ACC112 (cell line): ENCODE measurements at regions not wholly inside any gene's neighbourhood (a gene's known extent, or its start where the extent isn't known, plus 50 kb on each side); places are given as distances from the start of the nearest gene placed in this dataset.
"Not testable (repeated sequence)": the region's sequence is repeated elsewhere in the genome, so short reads cannot be mapped to it uniquely, and the experiment has no call there.

Experiments
- H2AFZ ChIP-seq: fragments of 200-600 bp; sonication (generic); one replicate; pipeline ENCODE4 v1.6.0; 2017; ENCODE audit warnings: antibody characterized with exemption, low read length; ENCODE audit not compliant: unreplicated experiment
- H3K27ac ChIP-seq: fragments of 200-600 bp; sonication (generic); 2 replicates; pipeline ENCODE4 v1.5.1; 2014; ENCODE audit warnings: low read depth, mild to moderate bottlenecking, antibody characterized with exemption, low read length, moderate library complexity
- H3K27me3 ChIP-seq: fragments of 200-600 bp; sonication (generic); 2 replicates; pipeline ENCODE4 v1.6.1; 2014; ENCODE audit warnings: mild to moderate bottlenecking, antibody characterized with exemption, low read length, moderate library complexity, mixed read lengths; ENCODE audit not compliant: insufficient read depth
- H3K36me3 ChIP-seq: fragments of 200-600 bp; sonication (generic); 2 replicates; pipeline ENCODE4 v1.6.1; 2016; ENCODE audit warnings: mild to moderate bottlenecking, antibody characterized with exemption, low read length, moderate library complexity, mixed read lengths; ENCODE audit not compliant: insufficient read depth
- H3K4me1 ChIP-seq: fragments of 200-600 bp; sonication (generic); one replicate; pipeline ENCODE4 v1.6.1; 2016; ENCODE audit warnings: low read length, mixed read lengths; ENCODE audit not compliant: insufficient read depth, unreplicated experiment, control insufficient read depth
- H3K4me3 ChIP-seq: fragments of 200-600 bp; sonication (generic); 2 replicates; pipeline ENCODE4 v1.5.1; 2014; ENCODE audit warnings: mild to moderate bottlenecking, low read depth, low read length
- H3K79me2 ChIP-seq: fragments of 200-600 bp; sonication (generic); one replicate; pipeline ENCODE4 v1.6.0; 2016; ENCODE audit warnings: low read length; ENCODE audit not compliant: control insufficient read depth, unreplicated experiment, insufficient read depth

GRCh38 chr14:105701456-105702274 lies 175.3 kb downstream of the TMEM121 start:
- Histone ChIP-seq H3K79me2 (no peaks in the 10 kb centered on the region), H3K36me3 (no peaks in the 10 kb centered on the region), H3K4me3 (no peak overlapping the region), H3K4me1 (no peaks in the 10 kb centered on the region), H3K27me3 (no peaks in the 10 kb centered on the region), H2AFZ (no peak overlapping the region), H3K27ac (no peak overlapping the region)

- H3K27me3 ChIP-seq = no peaks in the 10 kb centered on the region
- no peaks in the 10 kb centered on the region for H3K79me2 ChIP-seq
Observed at GRCh38 chr14:105702275-105702817, 176.0 kb downstream of the TMEM121 start.

GRCh38 chr14:105703044-105703665 lies 176.8 kb downstream of the TMEM121 start:
- not testable (repeated sequence) for H3K27ac ChIP-seq, H2AFZ ChIP-seq, H3K27me3 ChIP-seq, H3K4me1 ChIP-seq, H3K36me3 ChIP-seq, H3K4me3 ChIP-seq, H3K79me2 ChIP-seq

More at GRCh38 chr14:105702275-105702817, 176.0 kb downstream of the TMEM121 start:
- Histone ChIP-seq H2AFZ (no peak overlapping the region), H3K36me3 (no peaks in the 10 kb centered on the region), H3K4me1 (no peaks in the 10 kb centered on the region), H3K4me3 (no peak overlapping the region), H3K27ac (no peak overlapping the region)

- not testable (repeated sequence) for H3K27me3 ChIP-seq, H3K36me3 ChIP-seq, H3K27ac ChIP-seq, H3K4me3 ChIP-seq, H2AFZ ChIP-seq, H3K4me1 ChIP-seq, H3K79me2 ChIP-seq
Observed at GRCh38 chr14:105704091-105704490, 177.7 kb downstream of the TMEM121 start.

- H3K4me1 ChIP-seq = not testable (repeated sequence)
Observed at GRCh38 chr14:105704492-105704891, 178.1 kb downstream of the TMEM121 start.

GRCh38 chr14:105705512-105705861 lies 179.1 kb downstream of the TMEM121 start:
- H3K79me2 ChIP-seq, H3K4me1 ChIP-seq, H3K4me3 ChIP-seq, H2AFZ ChIP-seq, H3K36me3 ChIP-seq, H3K27ac ChIP-seq, H3K27me3 ChIP-seq: not testable (repeated sequence)

More at GRCh38 chr14:105704492-105704891, 178.1 kb downstream of the TMEM121 start:
- H3K36me3 ChIP-seq, H3K27ac ChIP-seq, H3K79me2 ChIP-seq, H2AFZ ChIP-seq, H3K27me3 ChIP-seq, H3K4me3 ChIP-seq: not testable (repeated sequence)

GRCh38 chr14:105705862-105706700 lies 179.7 kb downstream of the TMEM121 start:
- not testable (repeated sequence) for H3K4me3 ChIP-seq, H2AFZ ChIP-seq, H3K79me2 ChIP-seq, H3K36me3 ChIP-seq, H3K27me3 ChIP-seq, H3K27ac ChIP-seq, H3K4me1 ChIP-seq

- H2AFZ ChIP-seq, H3K79me2 ChIP-seq, H3K4me3 ChIP-seq, H3K36me3 ChIP-seq, H3K27ac ChIP-seq, H3K4me1 ChIP-seq, H3K27me3 ChIP-seq: not testable (repeated sequence)
Observed at GRCh38 chr14:105706701-105707019, 180.3 kb downstream of the TMEM121 start.

- H3K36me3 ChIP-seq, H3K4me3 ChIP-seq, H3K79me2 ChIP-seq, H3K27me3 ChIP-seq, H3K4me1 ChIP-seq, H2AFZ ChIP-seq, H3K27ac ChIP-seq: not testable (repeated sequence)
Observed at GRCh38 chr14:105707099-105707498, 180.7 kb downstream of the TMEM121 start.

GRCh38 chr14:105707723-105708151 lies 181.4 kb downstream of the TMEM121 start:
- H2AFZ ChIP-seq, H3K27ac ChIP-seq, H3K36me3 ChIP-seq, H3K4me3 ChIP-seq, H3K27me3 ChIP-seq, H3K4me1 ChIP-seq, H3K79me2 ChIP-seq: not testable (repeated sequence)
